Smooth muscle cell (in vitro differentiated cells): ENCODE measurements at regions not wholly inside any gene's neighbourhood (a gene's known extent, or its start where the extent isn't known, plus 50 kb on each side); places are given as distances from the start of the nearest gene placed in this dataset.

ENCODE experiments used
- DNase-seq: peaks from one replicate; lab custom pipeline; 2025; ENCODE audit not compliant: unreplicated experiment; lab: John Stamatoyannopoulos, UW
- H2AFZ ChIP-seq: fragments of 200-600 bp; sonication (generic); 2 replicates; pipeline ENCODE4 v1.6.0; 2016; ENCODE audit warnings: antibody characterized with exemption, low read depth, mild to moderate bottlenecking
- H3F3A ChIP-seq: fragments of 200-600 bp; sonication (generic); 2 replicates; pipeline ENCODE4 v1.6.0; 2017; ENCODE audit warnings: antibody characterized with exemption, low read depth
- H3K27ac ChIP-seq: fragments of 200-600 bp; sonication (generic); 2 replicates; pipeline ENCODE4 v1.5.1; 2016; ENCODE audit warnings: low read depth, mild to moderate bottlenecking
- H3K27me3 ChIP-seq: fragments of 200-600 bp; sonication (generic); 2 replicates; pipeline ENCODE4 v1.6.1; 2016; ENCODE audit warnings: low read depth, mild to moderate bottlenecking
- H3K36me3 ChIP-seq: fragments of 200-600 bp; sonication (generic); 2 replicates; pipeline ENCODE4 v1.5.1; 2016; ENCODE audit warnings: low read depth
- H3K4me1 ChIP-seq: fragments of 200-600 bp; sonication (generic); 2 replicates; pipeline ENCODE4 v1.5.1; 2016; ENCODE audit warnings: low read depth
- H3K4me2 ChIP-seq: fragments of 200-600 bp; sonication (generic); 2 replicates; pipeline ENCODE4 v1.6.0; 2016; ENCODE audit warnings: mild to moderate bottlenecking
- H3K4me3 ChIP-seq: fragments of 200-600 bp; sonication (generic); 2 replicates; pipeline ENCODE4 v1.5.1; 2016; ENCODE audit warnings: mild to moderate bottlenecking
- H3K79me2 ChIP-seq: fragments of 200-600 bp; sonication (generic); 2 replicates; pipeline ENCODE4 v1.6.0; 2016; ENCODE audit warnings: low read depth, mild to moderate bottlenecking
- H3K9ac ChIP-seq: fragments of 200-600 bp; sonication (generic); 2 replicates; pipeline ENCODE4 v1.6.0; 2016; ENCODE audit warnings: low read depth
- H3K9me3 ChIP-seq: fragments of 200-600 bp; sonication (generic); replicated peaks from 2 replicates; pipeline ENCODE4 v1.5.1; 2016; ENCODE audit warnings: low read depth
- H4K20me1 ChIP-seq: fragments of 200-600 bp; sonication (generic); 2 replicates; pipeline ENCODE4 v1.6.0; 2016; ENCODE audit warnings: low read depth
- WGBS: methylation state at CpG from one replicate; pipeline ENCODE4 v1.1.7; 2016; ENCODE audit warnings: low lambda C conversion rate; 5-methylcytosine and 5-hydroxymethylcytosine counted together
- TF ChIP-seq, protein P1 (sequence below): fragments of 200-600 bp; sonication (generic); IDR thresholded peaks from 2 replicates; pipeline ENCODE4 v1.5.1; 2017; ENCODE audit warnings: borderline replicate concordance, mild to moderate bottlenecking, antibody characterized with exemption; ENCODE audit not compliant: insufficient read depth, poor library complexity, severe bottlenecking

- Histone ChIP-seq H3F3A (no peaks in the 10 kb centered on the region), H3K4me3 (no peak overlapping the region), H3K4me1 (no peaks in the 10 kb centered on the region), H3K36me3 (no peaks in the 10 kb centered on the region), H4K20me1 (no peaks in the 10 kb centered on the region), H2AFZ (no peak overlapping the region), H3K27ac (no peak overlapping the region), H3K4me2 (no peak overlapping the region), H3K9ac (no peak overlapping the region), H3K9me3 (no peaks in the 10 kb centered on the region), H3K79me2 (no peaks in the 10 kb centered on the region), H3K27me3 (peaks cover 16% of the 10 kb centered on the region)
- DNase-seq: no peak
- TF ChIP-seq, protein P1, sequence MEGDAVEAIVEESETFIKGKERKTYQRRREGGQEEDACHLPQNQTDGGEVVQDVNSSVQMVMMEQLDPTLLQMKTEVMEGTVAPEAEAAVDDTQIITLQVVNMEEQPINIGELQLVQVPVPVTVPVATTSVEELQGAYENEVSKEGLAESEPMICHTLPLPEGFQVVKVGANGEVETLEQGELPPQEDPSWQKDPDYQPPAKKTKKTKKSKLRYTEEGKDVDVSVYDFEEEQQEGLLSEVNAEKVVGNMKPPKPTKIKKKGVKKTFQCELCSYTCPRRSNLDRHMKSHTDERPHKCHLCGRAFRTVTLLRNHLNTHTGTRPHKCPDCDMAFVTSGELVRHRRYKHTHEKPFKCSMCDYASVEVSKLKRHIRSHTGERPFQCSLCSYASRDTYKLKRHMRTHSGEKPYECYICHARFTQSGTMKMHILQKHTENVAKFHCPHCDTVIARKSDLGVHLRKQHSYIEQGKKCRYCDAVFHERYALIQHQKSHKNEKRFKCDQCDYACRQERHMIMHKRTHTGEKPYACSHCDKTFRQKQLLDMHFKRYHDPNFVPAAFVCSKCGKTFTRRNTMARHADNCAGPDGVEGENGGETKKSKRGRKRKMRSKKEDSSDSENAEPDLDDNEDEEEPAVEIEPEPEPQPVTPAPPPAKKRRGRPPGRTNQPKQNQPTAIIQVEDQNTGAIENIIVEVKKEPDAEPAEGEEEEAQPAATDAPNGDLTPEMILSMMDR: no peak
- WGBS: 59% methylated on average over 18 of the region's 18 CpGs
Measured at GRCh38 chr2:105645031-105645937, 99.4 kb upstream of the NCK2 start.

DNA sequence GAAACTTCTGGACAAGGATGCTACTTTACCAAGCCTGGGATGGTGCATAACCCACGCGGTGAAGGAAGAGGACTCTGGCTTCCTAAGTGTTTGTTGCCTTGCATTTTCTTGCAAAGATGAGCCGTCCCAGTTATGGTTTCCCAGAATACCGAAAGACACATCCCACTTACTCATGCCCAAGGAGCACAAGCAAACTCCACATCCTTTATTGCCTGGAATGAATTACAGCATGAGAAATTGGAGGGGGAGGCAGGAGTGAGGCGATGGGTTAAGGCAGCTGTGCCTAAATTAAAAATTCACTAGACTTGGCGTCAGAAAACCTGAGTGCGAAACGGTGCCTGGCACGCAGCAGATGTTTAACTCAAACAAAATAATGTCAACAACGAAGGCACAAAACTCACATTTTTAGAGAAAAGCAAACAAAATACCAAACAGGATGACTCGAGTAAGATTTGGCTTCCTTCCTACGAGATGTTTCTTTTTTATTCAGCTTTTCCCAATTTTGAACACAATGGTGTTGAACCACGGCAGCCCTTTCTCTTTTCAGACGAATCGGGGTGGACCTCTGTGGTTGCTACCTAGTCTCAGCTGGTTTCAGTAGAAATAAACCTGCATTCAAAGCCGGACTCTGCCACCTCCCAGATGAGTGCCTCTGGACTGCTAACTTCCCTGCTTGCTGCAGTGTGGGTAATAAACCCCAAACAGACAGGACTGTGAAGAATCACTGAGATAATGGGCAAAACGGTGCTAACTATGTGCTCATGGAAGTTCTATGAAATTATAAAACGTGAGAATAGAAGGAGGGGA, 100.3 kb upstream of the NCK2 start:
- H3K36me3 ChIP-seq: no peaks in the 10 kb centered on the region
- H3F3A ChIP-seq: no peaks in the 10 kb centered on the region
- H3K4me1 ChIP-seq: no peaks in the 10 kb centered on the region
- no peak overlapping the region for H3K9ac ChIP-seq
- no peak overlapping the region for H3K4me2 ChIP-seq
- 82% methylated on average over 18 of the region's 18 CpGs for WGBS
- H3K4me3 ChIP-seq: no peak overlapping the region
- H3K27me3 ChIP-seq: peaks cover 16% of the 10 kb centered on the region
- H4K20me1 ChIP-seq: no peaks in the 10 kb centered on the region
- no peak overlapping the region for H3K27ac ChIP-seq
- H3K79me2 ChIP-seq: no peaks in the 10 kb centered on the region
- TF ChIP-seq, protein P1: no peak
- DNase-seq: no peak
- H2AFZ ChIP-seq: no peak overlapping the region
- H3K9me3 ChIP-seq: no peaks in the 10 kb centered on the region

GRCh38 chr2:105643405-105644173, 101.1 kb upstream of the NCK2 start:
- Histone ChIP-seq H3K4me3 (no peak overlapping the region), H3K27ac (no peak overlapping the region), H3K27me3 (peaks cover 16% of the 10 kb centered on the region), H2AFZ (no peak overlapping the region), H3K36me3 (no peaks in the 10 kb centered on the region), H3F3A (no peaks in the 10 kb centered on the region), H4K20me1 (no peaks in the 10 kb centered on the region), H3K4me1 (no peaks in the 10 kb centered on the region), H3K79me2 (no peaks in the 10 kb centered on the region), H3K4me2 (no peak overlapping the region), H3K9me3 (no peaks in the 10 kb centered on the region), H3K9ac (no peak overlapping the region)
- 83% methylated on average over 15 of the region's 15 CpGs for WGBS
- TF ChIP-seq, protein P1: no peak
- DNase-seq: no peak
